ENCODE measurements at regions not wholly inside any gene's neighbourhood (a gene's known extent, or its start where the extent isn't known, plus 50 kb on each side); places are given as distances from the start of the nearest gene placed in this dataset.
A peak's percentile ranks its signal among the peaks of the same experiment; 100 is the strongest.
"Not testable (repeated sequence)": the region's sequence is repeated elsewhere in the genome, so short reads cannot be mapped to it uniquely, and the experiment has no call there.

GRCh38 chr18:67455890-67456501 lies 60.5 kb downstream of the DSEL start:
- Mint-ChIP-seq H3K4me1 (peaks cover 10% of the 10 kb centered on the region), H3K36me3 (ENCODE audit: low read depth) (no peaks in the 10 kb centered on the region), H3K9me3 (peaks cover 8% of the 10 kb centered on the region), H3K4me3 (no peak overlapping the region), H3K27ac (no peak overlapping the region), H3K27me3 (no peaks in the 10 kb centered on the region)
- ChIA-PET POLR2A (no interaction called here), CTCF (no interaction called here)
- DNase-seq, result no peak

- H3K4me3 Mint-ChIP-seq, result no peak overlapping the region
- H3K27ac Mint-ChIP-seq, result no peak overlapping the region
- ChIA-PET CTCF (no interaction called here), POLR2A (no interaction called here)
- peaks cover 15% of the 10 kb centered on the region for H3K9me3 Mint-ChIP-seq
- peaks cover 5% of the 10 kb centered on the region for H3K36me3 Mint-ChIP-seq (ENCODE audit: low read depth)
- no peak for DNase-seq
- H3K27me3 Mint-ChIP-seq, result no peaks in the 10 kb centered on the region
- H3K4me1 Mint-ChIP-seq, result peaks cover 15% of the 10 kb centered on the region
Observed at GRCh38 chr18:67453901-67454300, 62.6 kb downstream of the DSEL start.

DNA sequence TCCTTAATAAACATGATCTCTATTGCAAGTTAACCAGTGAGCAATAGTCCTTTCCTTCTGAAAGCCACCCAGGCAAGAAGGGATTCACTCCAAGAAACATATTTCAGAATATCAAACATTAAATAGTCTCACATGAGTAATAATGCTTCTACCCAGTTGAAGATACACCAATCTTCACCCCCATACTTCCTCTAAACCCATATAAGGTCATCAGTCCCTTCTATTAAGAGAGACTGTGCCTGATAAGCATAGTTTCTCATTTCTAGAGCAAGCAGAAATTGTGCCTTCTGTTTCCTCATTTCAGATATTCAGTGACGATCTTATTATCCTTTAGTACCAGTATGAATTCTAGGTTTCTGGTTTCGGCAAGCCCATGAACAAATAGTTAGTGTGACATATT lies 64.6 kb downstream of the DSEL start:
- ChIA-PET CTCF (no interaction called here), POLR2A (no interaction called here)
- peaks cover 5% of the 10 kb centered on the region for H3K36me3 Mint-ChIP-seq (ENCODE audit: low read depth)

GRCh38 chr18:67451101-67451500 lies 65.4 kb downstream of the DSEL start:
- DNase-seq, result peak; percentile 48
- POLR2A ChIA-PET; H3K36me3 Mint-ChIP-seq (ENCODE audit: low read depth); H3K27me3 Mint-ChIP-seq; H3K4me3 Mint-ChIP-seq; CTCF ChIA-PET: not testable (repeated sequence)
- Mint-ChIP-seq H3K9me3 (peaks cover 15% of the 10 kb centered on the region), H3K27ac (peak overlapping the region; percentile 40), H3K4me1 (peaks cover 15% of the 10 kb centered on the region)

More for the DNA sequence above, 64.6 kb downstream of the DSEL start:
- no peak overlapping the region for H3K27ac Mint-ChIP-seq
- peaks cover 15% of the 10 kb centered on the region for H3K4me1 Mint-ChIP-seq
- H3K4me3 Mint-ChIP-seq, result no peak overlapping the region
- DNase-seq, result no peak
- H3K27me3 Mint-ChIP-seq, result no peaks in the 10 kb centered on the region
- peaks cover 15% of the 10 kb centered on the region for H3K9me3 Mint-ChIP-seq

- CTCF ChIA-PET, result no interaction called here
- H3K36me3 Mint-ChIP-seq (ENCODE audit: low read depth), result peaks cover 5% of the 10 kb centered on the region
- H3K27ac Mint-ChIP-seq, result no peak overlapping the region
- POLR2A ChIA-PET, result no interaction called here
- no peak for DNase-seq
- no peaks in the 10 kb centered on the region for H3K27me3 Mint-ChIP-seq
- peaks cover 10% of the 10 kb centered on the region for H3K9me3 Mint-ChIP-seq
- H3K4me3 Mint-ChIP-seq, result no peak overlapping the region
- H3K4me1 Mint-ChIP-seq, result no peaks in the 10 kb centered on the region
Observed at GRCh38 chr18:67433971-67434370, 82.5 kb downstream of the DSEL start.

DNA sequence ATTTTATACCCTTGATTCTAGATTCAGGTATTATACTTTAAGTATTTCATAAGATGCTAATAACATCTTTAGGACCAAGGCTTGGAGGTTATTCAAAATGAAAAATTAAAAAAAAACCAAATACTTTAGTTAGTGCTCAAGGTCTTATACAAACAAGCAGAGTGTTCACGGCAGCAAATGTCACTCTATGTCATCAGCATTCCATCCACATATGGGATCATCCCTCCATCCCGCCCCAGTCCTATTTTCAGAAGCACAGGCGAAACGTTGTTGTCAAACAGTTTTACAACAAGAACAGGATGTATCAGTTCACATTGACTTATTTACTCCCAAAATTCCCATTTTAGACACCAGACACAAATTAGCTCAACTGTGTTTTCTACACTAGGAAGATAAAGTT lies 83.7 kb downstream of the DSEL start:
- H3K27me3 Mint-ChIP-seq, result no peaks in the 10 kb centered on the region
- H3K36me3 Mint-ChIP-seq (ENCODE audit: low read depth), result peaks cover 5% of the 10 kb centered on the region
- ChIA-PET CTCF (no interaction called here), POLR2A (no interaction called here)
- H3K9me3 Mint-ChIP-seq, result peaks cover 8% of the 10 kb centered on the region
- DNase-seq, result no peak
- H3K27ac Mint-ChIP-seq, result no peak overlapping the region
- no peak overlapping the region for H3K4me3 Mint-ChIP-seq
- no peaks in the 10 kb centered on the region for H3K4me1 Mint-ChIP-seq

- H3K27ac Mint-ChIP-seq, result no peak overlapping the region
- no peaks in the 10 kb centered on the region for H3K36me3 Mint-ChIP-seq (ENCODE audit: low read depth)
- no peak overlapping the region for H3K4me3 Mint-ChIP-seq
- no peaks in the 10 kb centered on the region for H3K9me3 Mint-ChIP-seq
- H3K4me1 Mint-ChIP-seq, result no peaks in the 10 kb centered on the region
- POLR2A ChIA-PET, result no interaction called here
- CTCF ChIA-PET, result no interaction called here
- no peak for DNase-seq
- no peaks in the 10 kb centered on the region for H3K27me3 Mint-ChIP-seq
Observed at GRCh38 chr18:67428805-67429204, 87.7 kb downstream of the DSEL start.

GRCh38 chr18:67428158-67428557 lies 88.4 kb downstream of the DSEL start:
- DNase-seq, result no peak
- Mint-ChIP-seq H3K27ac (no peak overlapping the region), H3K9me3 (no peaks in the 10 kb centered on the region), H3K4me1 (no peaks in the 10 kb centered on the region), H3K36me3 (ENCODE audit: low read depth) (no peaks in the 10 kb centered on the region), H3K4me3 (no peak overlapping the region), H3K27me3 (no peaks in the 10 kb centered on the region)
- ChIA-PET CTCF (no interaction called here), POLR2A (no interaction called here)

- no peak for DNase-seq
- CTCF ChIA-PET, result interaction anchor here (0.6 kb wide), 1 partner anchor 9 kb away, joined by 5 read pairs; no protein-coding TSS in a partner anchor
- H3K36me3 Mint-ChIP-seq (ENCODE audit: low read depth), result no peaks in the 10 kb centered on the region
- no peak overlapping the region for H3K27ac Mint-ChIP-seq
- H3K4me1 Mint-ChIP-seq, result no peaks in the 10 kb centered on the region
- no peak overlapping the region for H3K4me3 Mint-ChIP-seq
- no peaks in the 10 kb centered on the region for H3K9me3 Mint-ChIP-seq
- POLR2A ChIA-PET, result no interaction called here
- H3K27me3 Mint-ChIP-seq, result no peaks in the 10 kb centered on the region
Observed at GRCh38 chr18:67426486-67426885, 90.0 kb downstream of the DSEL start.

- CTCF ChIA-PET, result no interaction called here
- Mint-ChIP-seq H3K4me1 (no peaks in the 10 kb centered on the region), H3K27me3 (no peaks in the 10 kb centered on the region), H3K27ac (no peak overlapping the region), H3K4me3 (no peak overlapping the region), H3K9me3 (no peaks in the 10 kb centered on the region), H3K36me3 (ENCODE audit: low read depth) (no peaks in the 10 kb centered on the region)
- no peak for DNase-seq
- POLR2A ChIA-PET, result no interaction called here
Observed at GRCh38 chr18:67425672-67426071, 90.8 kb downstream of the DSEL start.

DNA sequence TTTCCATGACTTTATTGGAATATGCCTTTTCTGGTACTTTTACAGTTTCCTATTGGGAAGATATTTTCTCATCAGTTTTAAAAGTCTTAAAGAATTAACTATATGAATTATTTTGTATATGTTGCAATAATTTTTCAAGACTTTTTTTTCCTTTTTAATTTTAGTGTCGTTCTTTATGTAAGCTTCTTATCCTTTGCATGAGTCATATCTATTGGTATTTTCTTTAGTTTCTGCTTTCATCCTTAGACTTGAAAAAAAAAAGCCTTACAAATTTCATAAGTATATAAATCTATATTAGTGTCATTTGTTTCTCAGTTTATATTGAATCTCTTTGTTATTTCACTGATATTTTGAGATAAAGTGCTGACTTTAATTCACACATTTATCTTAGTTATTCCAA lies 94.9 kb downstream of the DSEL start:
- no peaks in the 10 kb centered on the region for H3K36me3 Mint-ChIP-seq (ENCODE audit: low read depth)
- ChIA-PET POLR2A (no interaction called here), CTCF (no interaction called here)
- no peak overlapping the region for H3K27ac Mint-ChIP-seq
- no peaks in the 10 kb centered on the region for H3K9me3 Mint-ChIP-seq
- DNase-seq, result no peak
- H3K4me1 Mint-ChIP-seq, result peaks cover 8% of the 10 kb centered on the region
- no peak overlapping the region for H3K4me3 Mint-ChIP-seq
- H3K27me3 Mint-ChIP-seq, result no peaks in the 10 kb centered on the region

- Mint-ChIP-seq H3K36me3 (ENCODE audit: low read depth) (no peaks in the 10 kb centered on the region), H3K9me3 (no peaks in the 10 kb centered on the region), H3K4me1 (peaks cover 8% of the 10 kb centered on the region), H3K27ac (peak overlapping the region; percentile 41), H3K27me3 (no peaks in the 10 kb centered on the region), H3K4me3 (peak overlapping the region; percentile 55)
- CTCF ChIA-PET, result interaction anchor here (0.7 kb wide), 1 partner anchor 9 kb away, joined by 5 read pairs; no protein-coding TSS in a partner anchor
- peak; percentile 19 for DNase-seq
- POLR2A ChIA-PET, result interaction anchor here (1.1 kb wide), 1 partner anchor 113 kb away, joined by 3 read pairs; no protein-coding TSS in a partner anchor
Observed at GRCh38 chr18:67417864-67418523, 98.5 kb downstream of the DSEL start.

DNA sequence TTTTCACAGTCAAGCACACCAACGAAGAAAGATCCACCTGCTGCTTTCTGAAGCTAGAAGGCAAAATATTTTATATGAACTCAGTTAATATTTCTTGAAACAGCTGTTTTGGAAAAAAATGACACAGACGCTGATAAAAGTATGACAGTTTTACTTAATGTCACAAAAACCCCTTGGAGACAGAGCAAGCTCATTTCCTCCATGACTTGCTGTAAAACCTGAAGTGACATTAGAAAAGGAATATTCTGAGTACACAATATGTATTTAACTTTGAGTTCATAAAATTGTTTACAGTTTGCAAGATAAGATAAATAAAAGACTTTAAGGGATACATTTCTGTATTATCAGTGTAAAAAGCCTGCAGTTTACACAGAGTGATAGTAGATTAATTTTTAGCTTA lies 105.4 kb downstream of the DSEL start:
- no peaks in the 10 kb centered on the region for H3K4me1 Mint-ChIP-seq
- no peaks in the 10 kb centered on the region for H3K36me3 Mint-ChIP-seq (ENCODE audit: low read depth)
- no peaks in the 10 kb centered on the region for H3K27me3 Mint-ChIP-seq
- H3K9me3 Mint-ChIP-seq, result no peaks in the 10 kb centered on the region
- no peak for DNase-seq
- no peak overlapping the region for H3K27ac Mint-ChIP-seq
- no peak overlapping the region for H3K4me3 Mint-ChIP-seq
- ChIA-PET POLR2A (no interaction called here), CTCF (no interaction called here)
